IgD-negative memory B cell (primary cell): ENCODE measurements at regions not wholly inside any gene's neighbourhood (a gene's known extent, or its start where the extent isn't known, plus 50 kb on each side); places are given as distances from the start of the nearest gene placed in this dataset.

ENCODE experiments used
- H3K27ac Mint-ChIP-seq, 3 donors: one replicate each; pipeline ENCODE4 v1.8.0; 2020 to 2022; ENCODE audit warnings: mild to moderate bottlenecking in 3 of 3, mixed read lengths in 3 of 3, moderate library complexity in 1 of 3
- H3K27me3 Mint-ChIP-seq: one replicate; pipeline ENCODE4 v1.8.0; 2021; ENCODE audit warnings: mixed read lengths
- H3K36me3 Mint-ChIP-seq: one replicate; pipeline ENCODE4 v1.8.0; 2020; ENCODE audit warnings: mild to moderate bottlenecking, mixed read lengths
- H3K4me1 Mint-ChIP-seq, 3 donors: one replicate each; pipeline ENCODE4 v1.8.0; 2020 to 2022; ENCODE audit warnings: mixed read lengths in 3 of 3, mild to moderate bottlenecking in 1 of 3
- H3K4me3 Mint-ChIP-seq, 4 donors: one replicate each; pipeline ENCODE4 v1.8.0; 2020 to 2022; ENCODE audit warnings: mild to moderate bottlenecking in 4 of 4, mixed read lengths in 4 of 4, moderate library complexity in 3 of 4
- H3K9me3 Mint-ChIP-seq, 3 donors: one replicate each; pipeline ENCODE4 v1.8.0; 2020 to 2021; ENCODE audit warnings: mixed read lengths in 3 of 3, mild to moderate bottlenecking in 1 of 3

DNA sequence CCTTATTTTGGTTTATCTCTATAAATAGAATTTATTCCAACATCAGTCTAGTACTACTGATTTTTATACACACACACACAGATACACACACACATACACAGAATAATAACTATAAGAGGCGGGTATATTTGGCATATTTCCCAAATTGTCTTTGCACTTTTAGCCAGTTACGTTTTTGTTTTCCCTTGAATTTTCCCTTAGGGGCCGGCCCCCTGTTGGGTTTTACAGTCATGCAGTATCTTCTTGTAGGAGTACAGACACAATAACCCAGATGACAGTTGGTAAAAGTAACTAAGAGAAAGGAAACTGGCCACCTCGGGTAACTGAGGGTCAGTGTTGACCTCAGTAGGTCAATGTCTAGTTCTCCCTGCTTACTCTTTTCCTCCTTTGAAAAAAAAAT is 50.9 kb downstream of the DISP1 start:
- Mint-ChIP-seq H3K4me1 (peaks cover 5 to 11% (median 8%) of the 10 kb centered on the region in 3 donors), H3K4me3 (no peak overlapping the region), H3K27ac (no peak overlapping the region), H3K36me3 (no peaks in the 10 kb centered on the region), H3K9me3 (peaks cover 0 to 2% (median 0%) of the 10 kb centered on the region in 3 donors), H3K27me3 (no peaks in the 10 kb centered on the region)

DNA sequence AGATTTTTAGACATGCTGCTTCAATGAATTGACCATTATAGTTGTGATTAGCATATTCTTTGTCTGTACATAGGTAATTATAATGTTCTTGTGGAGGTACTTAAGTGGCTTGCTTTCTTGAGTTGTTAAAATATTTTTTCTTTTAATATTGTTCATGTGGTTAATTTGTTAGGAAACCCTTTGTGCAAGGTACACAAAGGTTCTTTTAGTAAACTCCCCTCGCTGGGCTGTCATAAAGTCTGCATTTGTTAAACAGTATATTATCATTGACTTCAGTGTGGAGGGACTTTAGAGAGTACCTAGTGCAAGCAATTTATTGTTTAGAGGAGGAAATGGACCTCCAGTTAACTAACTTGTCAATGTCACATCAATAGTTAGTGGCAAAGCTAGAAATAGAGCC is 52.5 kb downstream of the DISP1 start:
- H3K27me3 Mint-ChIP-seq = no peaks in the 10 kb centered on the region
- H3K27ac Mint-ChIP-seq = no peak overlapping the region
- H3K4me1 Mint-ChIP-seq = peaks cover 0 to 5% (median 2%) of the 10 kb centered on the region in 3 donors
- H3K9me3 Mint-ChIP-seq = peaks cover 0 to 2% (median 0%) of the 10 kb centered on the region in 3 donors
- no peak overlapping the region for H3K4me3 Mint-ChIP-seq
- peaks cover under 1% of the 10 kb centered on the region for H3K36me3 Mint-ChIP-seq

DNA sequence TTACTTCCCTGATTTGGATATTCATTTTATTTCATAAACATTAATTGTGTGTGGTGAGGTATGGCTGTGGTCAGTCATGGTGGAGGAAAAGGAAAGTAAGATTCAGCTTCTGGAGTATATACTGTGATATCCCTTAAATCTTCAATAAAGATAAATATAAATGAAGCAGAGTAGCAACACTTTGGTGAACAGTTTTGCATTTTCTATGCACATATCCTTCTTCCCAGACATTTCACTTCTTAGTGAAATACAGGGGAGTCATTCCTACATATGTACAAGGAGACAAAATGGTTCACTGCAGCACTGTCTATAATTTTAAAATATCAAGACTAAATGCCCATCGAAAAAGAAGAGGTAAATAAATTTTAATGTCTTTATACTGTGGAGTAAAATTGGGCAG is 61.3 kb downstream of the DISP1 start:
- Mint-ChIP-seq H3K27me3 (peaks cover 1% of the 10 kb centered on the region), H3K4me1 (peaks cover 3 to 13% (median 6%) of the 10 kb centered on the region in 3 donors), H3K36me3 (peaks cover 12% of the 10 kb centered on the region), H3K9me3 (peaks cover 0 to 4% (median 0%) of the 10 kb centered on the region in 3 donors), H3K27ac (peak overlapping the region in 1 of 3 donors; percentile 7), H3K4me3 (no peak overlapping the region)

DNA sequence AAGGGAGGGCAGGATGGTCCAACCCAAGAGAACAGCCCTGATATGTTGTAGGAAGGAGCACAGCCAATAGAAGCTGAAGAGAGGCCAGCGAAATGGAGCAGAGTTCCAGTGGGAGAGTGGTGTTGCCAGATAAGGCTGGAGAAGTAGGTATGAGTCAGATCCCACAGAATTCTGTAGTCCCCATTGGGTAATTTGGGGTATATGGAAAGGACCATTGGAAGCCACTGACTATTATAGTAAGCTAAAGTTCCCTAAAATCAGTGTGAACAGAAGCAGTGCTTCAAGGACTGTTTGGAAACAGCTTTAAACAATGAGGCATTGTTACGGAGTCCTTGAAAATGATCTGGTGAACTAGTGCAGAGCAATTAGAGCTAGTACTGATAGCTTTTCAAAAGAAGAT is 63.0 kb downstream of the DISP1 start:
- H3K36me3 Mint-ChIP-seq = peaks cover 13% of the 10 kb centered on the region
- H3K27me3 Mint-ChIP-seq = peaks cover 1% of the 10 kb centered on the region
- H3K27ac Mint-ChIP-seq = no peak overlapping the region
- peaks cover 3 to 13% (median 6%) of the 10 kb centered on the region in 3 donors for H3K4me1 Mint-ChIP-seq
- no peak overlapping the region for H3K4me3 Mint-ChIP-seq
- peaks cover 0 to 2% (median 0%) of the 10 kb centered on the region in 3 donors for H3K9me3 Mint-ChIP-seq

DNA sequence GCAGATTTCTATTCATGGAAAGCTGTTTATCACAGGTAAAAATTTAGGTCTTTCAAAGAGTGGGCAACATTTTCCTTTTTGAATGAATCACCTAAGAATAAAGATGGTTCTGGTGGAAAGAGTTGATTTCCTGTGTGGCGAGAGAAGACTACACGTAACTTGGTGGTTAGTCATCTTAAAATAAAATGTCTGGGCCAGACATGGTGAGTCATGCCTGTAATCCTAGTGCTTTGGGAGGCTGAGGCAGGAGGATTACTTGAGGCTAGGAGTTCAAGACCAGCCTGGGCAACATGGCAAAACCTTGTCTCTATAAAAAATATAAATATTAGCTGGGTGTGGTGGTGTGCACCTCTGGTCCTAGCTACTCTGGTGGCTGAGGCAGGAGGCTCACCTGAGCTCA is 65.7 kb downstream of the DISP1 start:
- H3K4me3 Mint-ChIP-seq = no peak overlapping the region
- H3K27me3 Mint-ChIP-seq = no peaks in the 10 kb centered on the region
- H3K9me3 Mint-ChIP-seq = no peaks in the 10 kb centered on the region
- no peak overlapping the region for H3K27ac Mint-ChIP-seq
- peaks cover 2 to 4% (median 4%) of the 10 kb centered on the region in 3 donors for H3K4me1 Mint-ChIP-seq
- peaks cover 9% of the 10 kb centered on the region for H3K36me3 Mint-ChIP-seq

DNA sequence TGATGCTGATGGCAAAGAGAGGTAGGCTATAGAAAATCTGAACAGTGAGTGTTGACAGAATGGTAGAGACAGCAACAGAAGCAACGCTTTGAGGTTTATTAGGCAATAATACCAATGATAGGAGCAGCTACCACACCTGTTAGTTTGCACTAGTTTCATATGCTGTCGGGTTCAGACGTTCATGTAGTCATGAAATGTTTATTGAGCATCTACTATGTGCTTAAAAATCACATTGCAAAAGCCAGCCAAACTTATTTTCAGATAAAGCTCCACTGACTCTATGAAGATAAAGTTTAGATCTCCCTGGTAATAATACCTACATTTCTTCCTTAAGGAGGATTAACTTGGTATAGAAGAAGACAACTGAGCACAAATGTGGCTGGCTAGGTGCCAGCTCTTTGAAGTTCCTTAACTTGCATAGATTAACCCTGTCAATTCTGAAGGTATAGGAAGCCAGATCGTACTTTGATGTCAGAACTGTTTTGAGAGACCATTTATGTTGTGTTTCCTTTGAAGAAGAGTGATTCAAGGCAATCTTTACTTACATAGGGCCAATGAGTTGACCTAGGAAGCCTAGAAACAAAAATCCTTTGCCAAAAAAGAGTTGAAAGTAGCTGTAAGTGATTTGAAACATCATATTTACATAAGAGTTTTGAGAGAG is 71.5 kb downstream of the DISP1 start:
- peaks cover 0 to 4% (median 2%) of the 10 kb centered on the region in 3 donors for H3K4me1 Mint-ChIP-seq
- peaks cover 3% of the 10 kb centered on the region for H3K36me3 Mint-ChIP-seq
- H3K4me3 Mint-ChIP-seq = no peak overlapping the region
- H3K9me3 Mint-ChIP-seq = no peaks in the 10 kb centered on the region
- peak overlapping the region in 1 of 3 donors; percentile 29 for H3K27ac Mint-ChIP-seq
- H3K27me3 Mint-ChIP-seq = no peaks in the 10 kb centered on the region

DNA sequence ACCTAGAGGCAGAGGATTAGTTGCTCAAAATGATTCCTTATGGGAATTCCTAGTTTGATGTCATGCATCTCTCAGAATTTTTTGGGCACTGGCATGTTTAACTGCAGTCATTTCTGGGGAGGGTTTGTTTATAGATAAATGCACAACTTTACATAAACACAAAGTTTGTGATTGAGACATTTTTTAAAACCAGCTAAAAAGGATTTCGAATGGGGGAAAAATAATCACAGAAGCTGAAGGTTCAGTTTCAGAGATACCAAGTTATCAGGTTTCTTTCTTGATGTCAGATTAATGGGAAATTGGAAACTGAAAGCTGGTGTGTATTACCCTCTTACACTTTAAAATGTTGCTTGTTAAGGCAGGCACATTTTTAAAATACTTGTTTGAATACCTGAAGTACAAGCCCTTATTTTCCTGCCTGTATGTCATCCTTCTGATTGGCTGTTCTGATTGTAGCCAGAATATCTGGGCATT is 72.1 kb downstream of the DISP1 start:
- Mint-ChIP-seq H3K36me3 (peaks cover 1% of the 10 kb centered on the region), H3K4me3 (no peak overlapping the region), H3K27ac (no peak overlapping the region), H3K4me1 (peaks cover 0 to 4% (median 2%) of the 10 kb centered on the region in 3 donors), H3K9me3 (no peaks in the 10 kb centered on the region), H3K27me3 (no peaks in the 10 kb centered on the region)

DNA sequence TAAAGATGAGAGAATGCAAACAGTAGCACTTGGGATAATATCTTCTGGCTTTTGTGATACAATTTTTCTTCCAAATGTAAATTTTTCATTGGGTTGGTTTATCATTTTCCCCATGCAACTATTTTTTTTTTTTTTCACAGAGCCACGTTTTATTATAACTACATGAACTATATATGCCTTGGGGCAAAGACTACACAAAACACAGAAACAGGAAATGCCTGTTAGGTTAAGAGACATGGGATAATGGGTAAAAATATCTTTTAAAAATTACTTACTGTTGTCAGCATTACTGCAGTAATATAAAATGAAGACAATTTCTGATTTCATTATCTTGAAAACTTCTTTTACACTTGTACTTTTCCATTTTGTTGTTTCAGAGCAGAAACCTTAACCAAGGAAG is 74.6 kb downstream of the DISP1 start:
- Mint-ChIP-seq H3K27me3 (no peaks in the 10 kb centered on the region), H3K36me3 (peaks cover 4% of the 10 kb centered on the region), H3K4me1 (peaks cover 0 to 4% (median 2%) of the 10 kb centered on the region in 3 donors), H3K27ac (no peak overlapping the region), H3K9me3 (no peaks in the 10 kb centered on the region), H3K4me3 (no peak overlapping the region)

DNA sequence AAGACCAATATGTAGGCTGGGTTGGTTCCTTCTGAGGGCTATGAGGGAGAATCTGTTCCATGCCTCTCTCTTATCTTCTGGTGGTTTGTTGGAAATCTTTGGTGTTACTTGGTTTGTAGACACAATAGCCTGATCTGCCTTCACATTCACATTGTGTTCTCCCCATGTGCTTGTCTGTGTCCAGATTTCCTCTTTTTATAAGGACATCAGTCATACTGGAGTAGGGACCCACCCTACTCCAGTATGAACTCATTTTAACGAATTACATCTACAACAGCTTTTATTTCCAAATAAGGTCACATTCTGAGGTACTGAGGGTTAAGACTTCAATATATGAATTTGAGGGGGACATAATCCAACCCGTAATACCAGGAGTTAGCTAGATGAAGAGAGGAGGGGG is 75.9 kb downstream of the DISP1 start:
- H3K4me3 Mint-ChIP-seq = no peak overlapping the region
- H3K36me3 Mint-ChIP-seq = peaks cover 3% of the 10 kb centered on the region
- H3K27ac Mint-ChIP-seq = no peak overlapping the region
- H3K27me3 Mint-ChIP-seq = no peaks in the 10 kb centered on the region
- no peaks in the 10 kb centered on the region for H3K9me3 Mint-ChIP-seq
- H3K4me1 Mint-ChIP-seq = peaks cover 0 to 4% (median 2%) of the 10 kb centered on the region in 3 donors

DNA sequence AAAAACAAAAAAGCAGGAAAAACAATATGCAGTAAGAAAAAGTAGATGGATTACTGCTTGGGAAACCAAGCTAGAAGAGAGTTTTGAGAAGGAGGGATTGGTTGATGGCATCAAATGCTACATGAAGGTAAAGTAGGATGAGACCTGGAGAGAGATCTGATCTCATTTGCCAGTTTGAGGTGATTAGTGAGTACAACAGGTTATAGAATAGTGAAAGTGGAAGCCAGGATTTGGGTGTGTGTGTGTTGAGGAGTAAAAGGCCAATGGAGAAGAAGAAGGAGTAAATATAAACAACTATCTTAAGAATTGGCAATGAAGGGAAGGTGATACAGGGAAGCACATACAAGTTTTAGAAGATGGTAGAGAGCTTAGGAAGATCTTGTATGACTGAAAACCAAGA is 76.7 kb downstream of the DISP1 start:
- peaks cover 3% of the 10 kb centered on the region for H3K36me3 Mint-ChIP-seq

DNA sequence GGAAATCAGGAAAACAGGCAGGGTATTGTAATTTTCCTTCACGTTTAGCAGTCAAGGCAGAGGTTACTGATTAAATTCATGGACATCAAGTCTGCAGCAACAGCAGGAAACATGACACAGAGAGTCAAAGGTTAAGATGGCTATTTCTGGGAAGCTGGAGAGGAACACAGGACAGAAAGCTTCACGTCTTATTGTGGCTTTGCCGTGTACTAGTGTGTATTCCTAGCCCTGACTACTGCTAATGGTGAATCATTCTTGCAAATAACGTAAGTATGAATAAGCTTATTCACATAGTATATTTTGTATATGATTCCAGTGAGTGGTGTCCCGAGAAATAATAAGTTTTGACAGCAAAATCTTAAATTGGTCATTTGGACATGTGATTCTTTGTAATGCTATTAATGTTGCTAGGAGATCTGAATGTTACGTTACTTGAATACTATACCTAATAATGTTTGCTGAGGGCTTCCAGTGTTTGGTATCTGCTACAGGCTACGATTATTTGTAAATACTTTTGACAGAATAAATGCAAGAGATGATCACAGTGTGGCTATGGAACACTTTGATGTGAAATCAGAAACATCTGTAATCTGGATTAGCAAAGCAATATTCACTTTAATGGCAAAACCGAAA is 77.4 kb downstream of the DISP1 start:
- Mint-ChIP-seq H3K9me3 (no peaks in the 10 kb centered on the region), H3K27ac (no peak overlapping the region), H3K4me3 (no peak overlapping the region), H3K36me3 (peaks cover 3% of the 10 kb centered on the region), H3K4me1 (peaks cover 7 to 9% (median 8%) of the 10 kb centered on the region in 3 donors), H3K27me3 (no peaks in the 10 kb centered on the region)

More for the DNA sequence above, 76.7 kb downstream of the DISP1 start:
- Mint-ChIP-seq H3K4me1 (peaks cover 1 to 3% (median 3%) of the 10 kb centered on the region in 3 donors), H3K27ac (no peak overlapping the region), H3K27me3 (no peaks in the 10 kb centered on the region), H3K9me3 (no peaks in the 10 kb centered on the region), H3K4me3 (no peak overlapping the region)

DNA sequence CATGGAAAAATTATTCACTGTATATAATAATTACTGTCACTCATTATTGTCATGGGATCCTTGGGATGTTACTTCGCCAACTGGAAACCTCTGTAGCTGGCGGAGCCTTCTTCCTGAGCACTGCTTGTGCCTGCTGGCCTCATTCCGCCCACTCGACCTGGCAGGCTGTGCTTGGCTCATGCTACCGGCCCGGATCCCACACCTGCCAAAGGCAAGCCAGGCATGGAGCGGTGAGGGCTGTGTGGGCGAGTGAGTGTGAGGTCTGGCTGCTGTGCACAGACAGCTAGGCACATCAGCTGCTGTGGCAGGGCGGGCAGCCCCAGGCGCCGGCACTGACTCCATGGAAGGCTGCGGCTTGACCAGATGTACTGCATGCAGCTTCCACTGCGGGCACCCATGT is 78.4 kb downstream of the DISP1 start:
- Mint-ChIP-seq H3K4me1 (peaks cover 7 to 13% (median 12%) of the 10 kb centered on the region in 3 donors), H3K36me3 (peaks cover 3% of the 10 kb centered on the region), H3K27me3 (no peaks in the 10 kb centered on the region), H3K4me3 (no peak overlapping the region), H3K9me3 (no peaks in the 10 kb centered on the region), H3K27ac (no peak overlapping the region)

DNA sequence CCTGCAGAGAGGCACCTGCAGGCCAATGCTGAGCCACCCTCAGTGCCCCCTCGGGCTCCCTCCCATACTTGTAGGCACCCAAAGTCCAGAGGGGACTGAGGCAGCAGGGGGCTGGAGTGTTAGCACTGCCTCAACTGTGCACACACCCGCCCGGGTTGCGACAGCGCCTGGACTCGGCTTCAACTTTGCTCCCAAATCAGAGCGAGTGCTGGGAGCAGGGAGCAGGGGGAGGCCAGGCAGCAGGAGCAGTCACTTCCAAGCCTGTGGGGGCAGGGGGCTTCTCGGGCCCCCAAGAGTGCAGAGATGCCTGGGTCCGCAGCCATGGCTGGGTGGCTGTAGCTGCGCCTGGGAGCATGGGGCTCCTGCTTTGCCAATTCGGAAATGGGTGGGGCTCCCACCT is 79.5 kb downstream of the DISP1 start:
- H3K27me3 Mint-ChIP-seq = no peaks in the 10 kb centered on the region
- H3K36me3 Mint-ChIP-seq = peaks cover 3% of the 10 kb centered on the region
- H3K4me3 Mint-ChIP-seq = no peak overlapping the region
- no peaks in the 10 kb centered on the region for H3K9me3 Mint-ChIP-seq
- H3K27ac Mint-ChIP-seq = no peak overlapping the region
- peaks cover 7 to 13% (median 12%) of the 10 kb centered on the region in 3 donors for H3K4me1 Mint-ChIP-seq

DNA sequence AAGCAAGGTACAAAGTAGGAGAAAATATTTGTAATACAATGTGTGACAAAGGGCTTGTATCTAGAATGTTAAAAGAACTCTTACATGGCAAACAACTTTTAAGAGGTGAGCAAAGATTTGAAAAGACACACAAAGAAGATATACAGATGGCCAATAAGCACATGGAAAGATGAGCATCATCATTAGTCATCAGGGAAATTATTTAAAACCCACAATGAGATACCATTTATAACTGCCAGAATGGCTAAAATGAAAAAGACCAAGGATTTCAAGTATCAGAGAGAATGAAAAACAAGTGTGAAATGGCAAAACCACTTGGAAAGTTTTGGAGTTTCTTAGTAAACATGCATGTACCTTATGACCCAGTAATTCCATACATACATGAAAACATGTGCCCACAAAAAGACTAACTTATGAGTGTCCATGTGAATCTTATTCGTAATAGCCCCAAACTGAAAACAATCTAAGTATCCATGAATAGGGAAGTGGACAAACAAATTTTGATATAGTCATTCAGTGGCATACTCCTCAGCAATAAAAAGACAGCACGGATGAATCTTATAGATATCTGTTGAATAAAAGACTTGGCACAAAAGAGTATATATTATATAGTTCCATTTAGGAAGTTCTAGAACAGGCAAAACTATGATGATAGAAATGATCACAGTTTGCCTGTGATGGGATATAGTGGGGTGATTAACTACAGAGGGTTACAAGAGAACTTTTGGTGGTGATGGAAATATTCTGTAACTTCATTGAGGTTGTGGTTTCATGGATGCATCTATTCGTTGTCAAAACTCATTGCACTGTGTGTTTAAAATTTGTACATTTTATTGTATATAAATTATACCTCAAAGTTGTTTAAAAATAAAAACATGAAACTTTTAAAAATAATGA is 82.0 kb downstream of the DISP1 start:
- Mint-ChIP-seq H3K27me3 (no peaks in the 10 kb centered on the region), H3K4me1 (peaks cover 7 to 19% (median 11%) of the 10 kb centered on the region in 3 donors), H3K36me3 (peaks cover 7% of the 10 kb centered on the region), H3K9me3 (no peaks in the 10 kb centered on the region), H3K4me3 (no peak overlapping the region), H3K27ac (no peak overlapping the region)
